ENCODE measurements at regions not wholly inside any gene's neighbourhood (a gene's known extent, or its start where the extent isn't known, plus 50 kb on each side); places are given as distances from the start of the nearest gene placed in this dataset.
"Not testable (repeated sequence)": the region's sequence is repeated elsewhere in the genome, so short reads cannot be mapped to it uniquely, and the experiment has no call there.

GRCh38 chr5:108696951-108697715, 50.6 kb upstream of the FER start:
- no peak for TF ChIP-seq CTCF (conservative IDR thresholded peaks at IDR 0.05; ENCODE audit: low read depth, low read length)
- H3K4me3 ChIP-seq (ENCODE audit: low read length), result no peak overlapping the region
- no peak for DNase-seq (ENCODE audit: low read depth)

GRCh38 chr5:108696407-108696806, 51.3 kb upstream of the FER start:
- no peak for TF ChIP-seq CTCF (conservative IDR thresholded peaks at IDR 0.05; ENCODE audit: low read depth, low read length)
- no peak overlapping the region for H3K4me3 ChIP-seq (ENCODE audit: low read length)
- DNase-seq (ENCODE audit: low read depth), result no peak

GRCh38 chr5:108688485-108688884, 59.2 kb upstream of the FER start:
- no peak for DNase-seq (ENCODE audit: low read depth)
- TF ChIP-seq CTCF (conservative IDR thresholded peaks at IDR 0.05; ENCODE audit: low read depth, low read length), result no peak
- H3K4me3 ChIP-seq (ENCODE audit: low read length), result no peak overlapping the region

- DNase-seq (ENCODE audit: low read depth), result no peak
- TF ChIP-seq CTCF (conservative IDR thresholded peaks at IDR 0.05; ENCODE audit: low read depth, low read length), result no peak
- no peak overlapping the region for H3K4me3 ChIP-seq (ENCODE audit: low read length)
Measured at GRCh38 chr5:108687595-108688200, 60.0 kb upstream of the FER start.

- DNase-seq (ENCODE audit: low read depth), result no peak
- H3K4me3 ChIP-seq (ENCODE audit: low read length), result no peak overlapping the region
- no peak for TF ChIP-seq CTCF (conservative IDR thresholded peaks at IDR 0.05; ENCODE audit: low read depth, low read length)
Measured at GRCh38 chr5:108686676-108687075, 61.0 kb upstream of the FER start.

GRCh38 chr5:108685448-108686216, 62.1 kb upstream of the FER start:
- DNase-seq (ENCODE audit: low read depth), result not testable (repeated sequence)
- peak overlapping the region; percentile 27 for H3K4me3 ChIP-seq (ENCODE audit: low read length)

GRCh38 chr5:108681079-108681921, 66.4 kb upstream of the FER start:
- H3K4me3 ChIP-seq (ENCODE audit: low read length), result no peak overlapping the region
- peak; percentile 86 for TF ChIP-seq CTCF (conservative IDR thresholded peaks at IDR 0.05; ENCODE audit: low read depth, low read length)
- no peak for DNase-seq (ENCODE audit: low read depth)
